SK-N-SH treated with all-trans-retinoic acid at 6 μM for 48 hours (cell line): ENCODE measurements at regions not wholly inside any gene's neighbourhood (a gene's known extent, or its start where the extent isn't known, plus 50 kb on each side); places are given as distances from the start of the nearest gene placed in this dataset.

Source experiments
- ATAC-seq: fragments of 200-7000 bp; cut with Tn5 transposase; 3 replicates; pipeline ENCODE4 v1.9.1; 2020; ENCODE audit warnings: mild to moderate bottlenecking, moderate library complexity
- ARNTL ChIP-seq: fragments of 450-650 bp; formaldehyde crosslinking; IDR thresholded peaks from 2 replicates; pipeline ENCODE4 v1.5.0; 2020; ENCODE audit warnings: low read depth, mild to moderate bottlenecking, moderate library complexity, borderline replicate concordance
- BACH2 ChIP-seq: fragments of 250-450 bp; sonication (Bioruptor Pico); IDR thresholded peaks from 2 replicates; pipeline ENCODE4 v1.9.0; 2021; ENCODE audit warnings: mild to moderate bottlenecking, borderline replicate concordance
- ESRRG ChIP-seq: fragments of 250-450 bp; sonication (Bioruptor Pico); IDR thresholded peaks from 2 replicates; pipeline ENCODE4 v1.6.1; 2021; ENCODE audit warnings: mild to moderate bottlenecking
- GLIS3 ChIP-seq: fragments of 250-450 bp; sonication (Bioruptor Pico); IDR thresholded peaks from 2 replicates; pipeline ENCODE4 v1.5.0; 2020; ENCODE audit warnings: mild to moderate bottlenecking, moderate library complexity
- OSR1 ChIP-seq: fragments of 250-450 bp; sonication (Bioruptor Pico); IDR thresholded peaks from 2 replicates; pipeline ENCODE4 v1.8.0; 2022; ENCODE audit warnings: moderate library complexity, mild to moderate bottlenecking, inconsistent platforms
- RARB ChIP-seq: fragments of 250-450 bp; sonication (Bioruptor Pico); IDR thresholded peaks from 2 replicates; pipeline ENCODE4 v1.8.0; 2021; ENCODE audit warnings: mild to moderate bottlenecking, moderate library complexity
- TCF4 ChIP-seq: fragments of 250-450 bp; sonication (Bioruptor Pico); IDR thresholded peaks from 2 replicates; pipeline ENCODE4 v1.8.0; 2021; ENCODE audit warnings: mild to moderate bottlenecking, moderate library complexity, borderline replicate concordance
- TOX ChIP-seq: fragments of 250-450 bp; sonication (Bioruptor Pico); IDR thresholded peaks from 2 replicates; pipeline ENCODE4 v1.8.0; 2021; ENCODE audit warnings: mild to moderate bottlenecking, moderate library complexity, borderline replicate concordance
- TSHZ2 ChIP-seq: fragments of 250-450 bp; sonication (Bioruptor Pico); IDR thresholded peaks from 2 replicates; pipeline ENCODE4 v1.5.0; 2020; ENCODE audit warnings: mild to moderate bottlenecking, moderate library complexity
- ZC3H10 ChIP-seq: fragments of 250-450 bp; sonication (Bioruptor Pico); IDR thresholded peaks from 2 replicates; pipeline ENCODE4 v1.5.1; 2021; ENCODE audit warnings: mild to moderate bottlenecking, moderate library complexity
- ZFP3 ChIP-seq: fragments of 250-450 bp; sonication (Bioruptor Pico); IDR thresholded peaks from 2 replicates; pipeline ENCODE4 v1.5.0; 2020; ENCODE audit warnings: mild to moderate bottlenecking, moderate library complexity
- ZFP30 ChIP-seq: fragments of 450-650 bp; formaldehyde crosslinking; IDR thresholded peaks from 2 replicates; pipeline ENCODE4 v1.5.0; 2022; ENCODE audit warnings: mild to moderate bottlenecking, moderate library complexity
- ZNF565 ChIP-seq: fragments of 450-650 bp; formaldehyde crosslinking; conservative IDR thresholded peaks from 2 replicates; pipeline ENCODE4 v1.5.0; 2020; ENCODE audit warnings: low read depth, mild to moderate bottlenecking, moderate library complexity
- ZNF70 ChIP-seq: fragments of 450-650 bp; formaldehyde crosslinking; IDR thresholded peaks from 2 replicates; pipeline ENCODE4 v1.5.0; 2020; ENCODE audit warnings: mild to moderate bottlenecking, moderate library complexity
- TF ChIP-seq, protein P1 (sequence below): fragments of 250-450 bp; sonication (Bioruptor Pico); IDR thresholded peaks from 2 replicates; pipeline ENCODE4 v1.5.1; 2021; ENCODE audit warnings: mild to moderate bottlenecking, moderate library complexity
- TF ChIP-seq, protein P2 (sequence below): fragments of 250-450 bp; sonication (Bioruptor Pico); IDR thresholded peaks from 2 replicates; pipeline ENCODE4 v1.8.0; 2020; ENCODE audit warnings: mild to moderate bottlenecking, moderate library complexity, borderline replicate concordance
- TF ChIP-seq, protein P3 (sequence below): fragments of 250-450 bp; sonication (Bioruptor Pico); IDR thresholded peaks from 2 replicates; pipeline ENCODE4 v1.8.0; 2021; ENCODE audit warnings: low read depth, mild to moderate bottlenecking, moderate library complexity, borderline replicate concordance

GRCh38 chr14:85357120-85357519, 172.8 kb upstream of the FLRT2 start:
- no peak for ATAC-seq
- TF ChIP-seq RARB (CRISPR knock-in tag) (no peak), ZNF565 (CRISPR knock-in tag) (no peak), ZNF70 (CRISPR knock-in tag) (no peak), GLIS3 (no peak), ZFP3 (CRISPR knock-in tag) (no peak), TOX (CRISPR knock-in tag) (no peak), TCF4 (no peak), BACH2 (CRISPR knock-in tag) (no peak)
- TF ChIP-seq, protein P1, sequence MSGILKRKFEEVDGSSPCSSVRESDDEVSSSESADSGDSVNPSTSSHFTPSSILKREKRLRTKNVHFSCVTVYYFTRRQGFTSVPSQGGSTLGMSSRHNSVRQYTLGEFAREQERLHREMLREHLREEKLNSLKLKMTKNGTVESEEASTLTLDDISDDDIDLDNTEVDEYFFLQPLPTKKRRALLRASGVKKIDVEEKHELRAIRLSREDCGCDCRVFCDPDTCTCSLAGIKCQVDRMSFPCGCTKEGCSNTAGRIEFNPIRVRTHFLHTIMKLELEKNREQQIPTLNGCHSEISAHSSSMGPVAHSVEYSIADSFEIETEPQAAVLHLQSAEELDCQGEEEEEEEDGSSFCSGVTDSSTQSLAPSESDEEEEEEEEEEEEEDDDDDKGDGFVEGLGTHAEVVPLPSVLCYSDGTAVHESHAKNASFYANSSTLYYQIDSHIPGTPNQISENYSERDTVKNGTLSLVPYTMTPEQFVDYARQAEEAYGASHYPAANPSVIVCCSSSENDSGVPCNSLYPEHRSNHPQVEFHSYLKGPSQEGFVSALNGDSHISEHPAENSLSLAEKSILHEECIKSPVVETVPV, result no peak
- TF ChIP-seq, protein P2, sequence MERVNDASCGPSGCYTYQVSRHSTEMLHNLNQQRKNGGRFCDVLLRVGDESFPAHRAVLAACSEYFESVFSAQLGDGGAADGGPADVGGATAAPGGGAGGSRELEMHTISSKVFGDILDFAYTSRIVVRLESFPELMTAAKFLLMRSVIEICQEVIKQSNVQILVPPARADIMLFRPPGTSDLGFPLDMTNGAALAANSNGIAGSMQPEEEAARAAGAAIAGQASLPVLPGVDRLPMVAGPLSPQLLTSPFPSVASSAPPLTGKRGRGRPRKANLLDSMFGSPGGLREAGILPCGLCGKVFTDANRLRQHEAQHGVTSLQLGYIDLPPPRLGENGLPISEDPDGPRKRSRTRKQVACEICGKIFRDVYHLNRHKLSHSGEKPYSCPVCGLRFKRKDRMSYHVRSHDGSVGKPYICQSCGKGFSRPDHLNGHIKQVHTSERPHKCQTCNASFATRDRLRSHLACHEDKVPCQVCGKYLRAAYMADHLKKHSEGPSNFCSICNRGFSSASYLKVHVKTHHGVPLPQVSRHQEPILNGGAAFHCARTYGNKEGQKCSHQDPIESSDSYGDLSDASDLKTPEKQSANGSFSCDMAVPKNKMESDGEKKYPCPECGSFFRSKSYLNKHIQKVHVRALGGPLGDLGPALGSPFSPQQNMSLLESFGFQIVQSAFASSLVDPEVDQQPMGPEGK (CRISPR knock-in tag), result no peak
- TF ChIP-seq, protein P3, sequence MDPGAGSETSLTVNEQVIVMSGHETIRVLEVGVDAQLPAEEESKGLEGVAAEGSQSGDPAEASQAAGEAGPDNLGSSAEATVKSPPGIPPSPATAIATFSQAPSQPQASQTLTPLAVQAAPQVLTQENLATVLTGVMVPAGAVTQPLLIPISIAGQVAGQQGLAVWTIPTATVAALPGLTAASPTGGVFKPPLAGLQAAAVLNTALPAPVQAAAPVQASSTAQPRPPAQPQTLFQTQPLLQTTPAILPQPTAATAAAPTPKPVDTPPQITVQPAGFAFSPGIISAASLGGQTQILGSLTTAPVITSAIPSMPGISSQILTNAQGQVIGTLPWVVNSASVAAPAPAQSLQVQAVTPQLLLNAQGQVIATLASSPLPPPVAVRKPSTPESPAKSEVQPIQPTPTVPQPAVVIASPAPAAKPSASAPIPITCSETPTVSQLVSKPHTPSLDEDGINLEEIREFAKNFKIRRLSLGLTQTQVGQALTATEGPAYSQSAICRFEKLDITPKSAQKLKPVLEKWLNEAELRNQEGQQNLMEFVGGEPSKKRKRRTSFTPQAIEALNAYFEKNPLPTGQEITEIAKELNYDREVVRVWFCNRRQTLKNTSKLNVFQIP (CRISPR knock-in tag), result no peak

GRCh38 chr14:85358136-85358785, 171.7 kb upstream of the FLRT2 start:
- TF ChIP-seq ESRRG, result no peak
- TF ChIP-seq, protein P2 (CRISPR knock-in tag), result no peak
- TF ChIP-seq TCF4, result no peak
- no peak for TF ChIP-seq BACH2 (CRISPR knock-in tag)
- TF ChIP-seq ZFP30 (CRISPR knock-in tag), result no peak

GRCh38 chr14:85359505-85359904, 170.4 kb upstream of the FLRT2 start:
- TF ChIP-seq, protein P1, result no peak
- no peak for ATAC-seq

More at GRCh38 chr14:85358136-85358785, 171.7 kb upstream of the FLRT2 start:
- no peak for ATAC-seq

DNA sequence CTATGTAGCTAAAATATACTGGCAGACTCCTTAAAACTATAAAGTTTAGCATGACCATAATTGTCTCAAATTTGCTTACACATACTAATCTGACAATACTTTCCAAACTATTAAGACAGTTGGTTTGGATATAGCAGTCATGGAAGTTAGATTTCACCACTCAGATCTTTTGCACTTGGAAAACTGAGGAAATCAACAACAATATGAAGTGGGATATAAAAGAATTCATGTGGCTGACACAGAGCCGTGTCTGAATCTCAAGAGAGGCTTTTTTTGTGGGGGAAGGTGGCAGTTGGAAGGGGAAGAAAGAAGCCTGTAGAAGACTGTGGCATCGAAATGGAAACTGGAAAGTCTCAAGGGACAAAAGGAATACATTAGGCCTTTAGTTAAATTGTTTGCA, 166.6 kb upstream of the FLRT2 start:
- no peak for TF ChIP-seq TSHZ2 (CRISPR knock-in tag)
- TF ChIP-seq, protein P3 (CRISPR knock-in tag), result no peak
- no peak for TF ChIP-seq ARNTL (CRISPR knock-in tag)
- no peak for TF ChIP-seq ZC3H10
- TF ChIP-seq OSR1 (CRISPR knock-in tag), result no peak
- no peak for ATAC-seq
